Stomach (tissue), 4 donors: ENCODE measurements at regions not wholly inside any gene's neighbourhood (a gene's known extent, or its start where the extent isn't known, plus 50 kb on each side); places are given as distances from the start of the nearest gene placed in this dataset.

Experiments used
- CTCF ChIP-seq, 7 experiments: fragments of 450-650 bp in 4 of 7; fragments of 200-600 bp in 3 of 7; sonication (generic) in 3 of 7; IDR thresholded peaks; one replicate each; pipeline ENCODE4 v1.5.1; 2016 to 2019; ENCODE audit warnings: antibody characterized with exemption in 7 of 7, control low read depth in 2 of 7, mild to moderate bottlenecking in 1 of 7
- EP300 ChIP-seq: sonication (generic); formaldehyde crosslinking; IDR thresholded peaks from one replicate; pipeline ENCODE4 v1.6.1; 2017; ENCODE audit warnings: antibody characterized with exemption
- POLR2A ChIP-seq, 4 donors: fragments of 450-650 bp; IDR thresholded peaks; one replicate each; pipeline ENCODE4 v1.6.1; 2016; ENCODE audit warnings: antibody characterized with exemption in 4 of 4, control low read depth in 2 of 4, mild to moderate bottlenecking in 1 of 4, moderate library complexity in 1 of 4
- POLR2AphosphoS5 ChIP-seq, 3 donors: sonication (generic); formaldehyde crosslinking; IDR thresholded peaks; one replicate each; pipeline ENCODE4 v1.6.1; 2016; ENCODE audit warnings: antibody characterized with exemption in 3 of 3

- TF ChIP-seq CTCF (IDR thresholded peaks at IDR 0.05) = no peak
- no peak for TF ChIP-seq EP300
- TF ChIP-seq POLR2A (IDR thresholded peaks at IDR 0.05) = no peak
- TF ChIP-seq POLR2AphosphoS5 (IDR thresholded peaks at IDR 0.05) = no peak
Observed at GRCh38 chr6:21808045-21808470, 214.5 kb downstream of the SOX4 start.
